Loucy (cell line): ENCODE measurements at regions not wholly inside any gene's neighbourhood (a gene's known extent, or its start where the extent isn't known, plus 50 kb on each side); places are given as distances from the start of the nearest gene placed in this dataset.

ENCODE experiments used
- H2AFZ ChIP-seq: fragments of 200-600 bp; sonication (generic); 2 replicates; pipeline ENCODE4 v1.6.0; 2016; ENCODE audit warnings: antibody characterized with exemption, mild to moderate bottlenecking, low read length, moderate library complexity
- H3F3A ChIP-seq: fragments of 200-600 bp; 2 replicates; pipeline ENCODE4 v1.6.0; 2016; ENCODE audit warnings: antibody characterized with exemption, low read depth, mild to moderate bottlenecking
- H3K27me3 ChIP-seq: fragments of 200-600 bp; sonication (generic); 2 replicates; pipeline ENCODE4 v1.6.1; 2014; ENCODE audit warnings: low read length, mild to moderate bottlenecking; ENCODE audit not compliant: insufficient read depth, poor library complexity, severe bottlenecking
- H3K36me3 ChIP-seq: fragments of 200-600 bp; sonication (generic); 2 replicates; pipeline ENCODE4 v1.6.1; 2016; ENCODE audit warnings: low read length; ENCODE audit not compliant: insufficient read depth
- H3K4me1 ChIP-seq: fragments of 200-600 bp; sonication (generic); 2 replicates; pipeline ENCODE4 v1.5.1; 2014; ENCODE audit warnings: low read length, mild to moderate bottlenecking; ENCODE audit not compliant: insufficient read depth, poor library complexity, severe bottlenecking
- H3K4me2 ChIP-seq: fragments of 200-600 bp; sonication (generic); 2 replicates; pipeline ENCODE4 v1.6.0; 2014; ENCODE audit warnings: antibody characterized with exemption, low read length, low read depth, mild to moderate bottlenecking; ENCODE audit not compliant: poor library complexity, severe bottlenecking
- H3K4me3 ChIP-seq: fragments of 200-600 bp; sonication (generic); 2 replicates; pipeline ENCODE4 v1.5.1; 2014; ENCODE audit warnings: low read length, mild to moderate bottlenecking, mixed read lengths; ENCODE audit not compliant: poor library complexity, severe bottlenecking
- H3K79me2 ChIP-seq: fragments of 200-600 bp; sonication (generic); 2 replicates; pipeline ENCODE4 v1.6.1; 2014; ENCODE audit warnings: low read length; ENCODE audit not compliant: insufficient read depth
- H3K9ac ChIP-seq: fragments of 200-600 bp; sonication (generic); 2 replicates; pipeline ENCODE4 v1.6.0; 2014; ENCODE audit warnings: mild to moderate bottlenecking, low read depth, low read length, moderate library complexity; ENCODE audit not compliant: poor library complexity, severe bottlenecking
- H3K9me2 ChIP-seq: fragments of 200-600 bp; sonication (generic); replicated peaks from 2 replicates; pipeline ENCODE4 v1.6.1; 2016; ENCODE audit warnings: low read depth, low read length, mixed read lengths
- H3K9me3 ChIP-seq: fragments of 200-600 bp; sonication (generic); 2 replicates; pipeline ENCODE4 v1.6.1; 2014; ENCODE audit warnings: mild to moderate bottlenecking, antibody characterized with exemption, low read length, low read depth; ENCODE audit not compliant: insufficient read depth
- H4K20me1 ChIP-seq: fragments of 200-600 bp; sonication (generic); 2 replicates; pipeline ENCODE4 v1.6.0; 2014; ENCODE audit warnings: antibody characterized with exemption, low read length, mild to moderate bottlenecking; ENCODE audit not compliant: insufficient read depth, poor library complexity, severe bottlenecking
- CTCF ChIP-seq: fragments of 200-600 bp; sonication (generic); conservative IDR thresholded peaks from 2 replicates; pipeline ENCODE4 v1.5.1; 2014; ENCODE audit warnings: mild to moderate bottlenecking, antibody characterized with exemption, low read length
- EZH2phosphoT487 ChIP-seq: fragments of 200-600 bp; IDR thresholded peaks from 2 replicates; pipeline ENCODE4 v1.6.1; 2018; ENCODE audit warnings: antibody characterized with exemption, mild to moderate bottlenecking, moderate library complexity, borderline replicate concordance

- Histone ChIP-seq H3K79me2 (no peaks in the 10 kb centered on the region), H4K20me1 (no peaks in the 10 kb centered on the region), H3K36me3 (no peaks in the 10 kb centered on the region), H3K9ac (no peak overlapping the region), H2AFZ (no peak overlapping the region), H3K9me2 (no peaks in the 10 kb centered on the region), H3F3A (no peaks in the 10 kb centered on the region), H3K4me2 (no peak overlapping the region), H3K4me1 (peaks cover 5% of the 10 kb centered on the region), H3K4me3 (no peak overlapping the region), H3K27me3 (no peaks in the 10 kb centered on the region), H3K9me3 (no peaks in the 10 kb centered on the region)
- no peak for TF ChIP-seq EZH2phosphoT487
- TF ChIP-seq CTCF = no peak
Measured at GRCh38 chr5:68754536-68754935, 339.3 kb upstream of the SLC30A5 start.

- Histone ChIP-seq H3K27me3 (no peaks in the 10 kb centered on the region), H3K36me3 (no peaks in the 10 kb centered on the region)
Measured at GRCh38 chr5:68755293-68755692, 338.5 kb upstream of the SLC30A5 start.

DNA sequence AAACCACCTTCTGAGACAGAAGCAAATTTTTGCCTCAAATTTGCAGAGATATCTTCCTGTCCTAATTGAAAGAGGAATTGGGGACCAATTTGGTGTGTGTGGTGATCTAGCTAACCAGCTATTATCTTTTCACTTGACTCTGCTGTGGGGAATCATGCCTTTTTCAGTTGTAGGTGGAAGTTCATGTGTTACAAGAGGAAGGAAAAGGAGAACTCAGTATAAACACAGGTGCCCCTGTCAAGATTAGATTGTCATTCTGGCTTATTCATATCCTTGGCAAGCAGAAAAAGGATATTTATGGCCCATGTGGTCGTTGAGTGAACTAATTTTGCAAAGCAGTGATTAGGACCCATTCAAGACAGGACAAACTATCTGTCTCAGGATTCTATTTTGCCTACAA, 336.8 kb upstream of the SLC30A5 start:
- no peaks in the 10 kb centered on the region for H3K9me2 ChIP-seq
- no peaks in the 10 kb centered on the region for H3K9me3 ChIP-seq
- no peaks in the 10 kb centered on the region for H3K79me2 ChIP-seq
- no peak overlapping the region for H3K4me2 ChIP-seq
- no peaks in the 10 kb centered on the region for H3K36me3 ChIP-seq
- H3K4me1 ChIP-seq = peaks cover 5% of the 10 kb centered on the region
- H3K4me3 ChIP-seq = no peak overlapping the region
- no peaks in the 10 kb centered on the region for H3K27me3 ChIP-seq
- no peaks in the 10 kb centered on the region for H4K20me1 ChIP-seq
- H2AFZ ChIP-seq = no peak overlapping the region
- no peaks in the 10 kb centered on the region for H3F3A ChIP-seq
- TF ChIP-seq CTCF (no peak), EZH2phosphoT487 (no peak)
- H3K9ac ChIP-seq = no peak overlapping the region

More at GRCh38 chr5:68755293-68755692, 338.5 kb upstream of the SLC30A5 start:
- no peaks in the 10 kb centered on the region for H3K79me2 ChIP-seq
- peaks cover 5% of the 10 kb centered on the region for H3K4me1 ChIP-seq
- no peak overlapping the region for H3K9ac ChIP-seq
- no peaks in the 10 kb centered on the region for H3K9me3 ChIP-seq
- no peaks in the 10 kb centered on the region for H3K9me2 ChIP-seq
- no peaks in the 10 kb centered on the region for H3F3A ChIP-seq
- no peak overlapping the region for H3K4me2 ChIP-seq
- no peaks in the 10 kb centered on the region for H4K20me1 ChIP-seq
- no peak for TF ChIP-seq CTCF
- no peak overlapping the region for H3K4me3 ChIP-seq
- H2AFZ ChIP-seq = no peak overlapping the region
